Gastrocnemius medialis (tissue), 4 donors: ENCODE measurements at regions not wholly inside any gene's neighbourhood (a gene's known extent, or its start where the extent isn't known, plus 50 kb on each side); places are given as distances from the start of the nearest gene placed in this dataset.

Source experiments
- POLR2A ChIP-seq, 2 donors: fragments of 450-650 bp; IDR thresholded peaks; one replicate each; pipeline ENCODE4 v1.6.1; 2017; ENCODE audit warnings: antibody characterized with exemption in 2 of 2, mild to moderate bottlenecking in 2 of 2, moderate library complexity in 2 of 2
- TF ChIP-seq, protein P1 (sequence below), 5 experiments: fragments of 450-650 bp in 3 of 5; fragments of 200-600 bp in 2 of 5; sonication (generic) in 2 of 5; IDR thresholded peaks in 4 of 5; conservative IDR thresholded peaks in 1 of 5; 1 replicate in 4 of 5; 2 replicates in 1 of 5; pipeline ENCODE4 v1.5.1; 2016 to 2019; ENCODE audit warnings: antibody characterized with exemption in 5 of 5, mild to moderate bottlenecking in 3 of 5, moderate library complexity in 3 of 5

GRCh38 chr3:150158943-150159625, 188.4 kb upstream of the PFN2 start:
- TF ChIP-seq, protein P1, sequence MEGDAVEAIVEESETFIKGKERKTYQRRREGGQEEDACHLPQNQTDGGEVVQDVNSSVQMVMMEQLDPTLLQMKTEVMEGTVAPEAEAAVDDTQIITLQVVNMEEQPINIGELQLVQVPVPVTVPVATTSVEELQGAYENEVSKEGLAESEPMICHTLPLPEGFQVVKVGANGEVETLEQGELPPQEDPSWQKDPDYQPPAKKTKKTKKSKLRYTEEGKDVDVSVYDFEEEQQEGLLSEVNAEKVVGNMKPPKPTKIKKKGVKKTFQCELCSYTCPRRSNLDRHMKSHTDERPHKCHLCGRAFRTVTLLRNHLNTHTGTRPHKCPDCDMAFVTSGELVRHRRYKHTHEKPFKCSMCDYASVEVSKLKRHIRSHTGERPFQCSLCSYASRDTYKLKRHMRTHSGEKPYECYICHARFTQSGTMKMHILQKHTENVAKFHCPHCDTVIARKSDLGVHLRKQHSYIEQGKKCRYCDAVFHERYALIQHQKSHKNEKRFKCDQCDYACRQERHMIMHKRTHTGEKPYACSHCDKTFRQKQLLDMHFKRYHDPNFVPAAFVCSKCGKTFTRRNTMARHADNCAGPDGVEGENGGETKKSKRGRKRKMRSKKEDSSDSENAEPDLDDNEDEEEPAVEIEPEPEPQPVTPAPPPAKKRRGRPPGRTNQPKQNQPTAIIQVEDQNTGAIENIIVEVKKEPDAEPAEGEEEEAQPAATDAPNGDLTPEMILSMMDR (IDR thresholded peaks at IDR 0.05 in 4 of 5, conservative IDR thresholded peaks at IDR 0.05 in 1 of 5), result no peak
- no peak for TF ChIP-seq POLR2A (IDR thresholded peaks at IDR 0.05)
